AG09319 (cell line): ENCODE measurements at regions not wholly inside any gene's neighbourhood (a gene's known extent, or its start where the extent isn't known, plus 50 kb on each side); places are given as distances from the start of the nearest gene placed in this dataset.

Experiments
- DNase-seq: peaks from one replicate; pipeline ENCODE4 v3.0.0-alpha.2; 2010; ENCODE audit warnings: low read depth; ENCODE audit errors: extremely low read depth
- TF ChIP-seq, protein P1 (sequence below): IDR thresholded peaks from 2 replicates; pipeline ENCODE4 v1.5.1; 2011; ENCODE audit warnings: low read depth, mild to moderate bottlenecking, inconsistent platforms, low read length, moderate library complexity

- TF ChIP-seq, protein P1, sequence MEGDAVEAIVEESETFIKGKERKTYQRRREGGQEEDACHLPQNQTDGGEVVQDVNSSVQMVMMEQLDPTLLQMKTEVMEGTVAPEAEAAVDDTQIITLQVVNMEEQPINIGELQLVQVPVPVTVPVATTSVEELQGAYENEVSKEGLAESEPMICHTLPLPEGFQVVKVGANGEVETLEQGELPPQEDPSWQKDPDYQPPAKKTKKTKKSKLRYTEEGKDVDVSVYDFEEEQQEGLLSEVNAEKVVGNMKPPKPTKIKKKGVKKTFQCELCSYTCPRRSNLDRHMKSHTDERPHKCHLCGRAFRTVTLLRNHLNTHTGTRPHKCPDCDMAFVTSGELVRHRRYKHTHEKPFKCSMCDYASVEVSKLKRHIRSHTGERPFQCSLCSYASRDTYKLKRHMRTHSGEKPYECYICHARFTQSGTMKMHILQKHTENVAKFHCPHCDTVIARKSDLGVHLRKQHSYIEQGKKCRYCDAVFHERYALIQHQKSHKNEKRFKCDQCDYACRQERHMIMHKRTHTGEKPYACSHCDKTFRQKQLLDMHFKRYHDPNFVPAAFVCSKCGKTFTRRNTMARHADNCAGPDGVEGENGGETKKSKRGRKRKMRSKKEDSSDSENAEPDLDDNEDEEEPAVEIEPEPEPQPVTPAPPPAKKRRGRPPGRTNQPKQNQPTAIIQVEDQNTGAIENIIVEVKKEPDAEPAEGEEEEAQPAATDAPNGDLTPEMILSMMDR = no peak
- DNase-seq = no peak
Measured at GRCh38 chr16:62977876-62978275, 941.6 kb upstream of the CDH8 start.

GRCh38 chr16:62974424-62974823 is 938.2 kb upstream of the CDH8 start:
- no peak for DNase-seq
- TF ChIP-seq, protein P1 = no peak

GRCh38 chr16:62970851-62971250 is 934.6 kb upstream of the CDH8 start:
- TF ChIP-seq, protein P1 = no peak
- DNase-seq = no peak

- TF ChIP-seq, protein P1 = no peak
- no peak for DNase-seq
Measured at GRCh38 chr16:62969711-62970318, 933.6 kb upstream of the CDH8 start.

GRCh38 chr16:62967611-62968010 is 931.4 kb upstream of the CDH8 start:
- TF ChIP-seq, protein P1 = no peak
- no peak for DNase-seq

DNA sequence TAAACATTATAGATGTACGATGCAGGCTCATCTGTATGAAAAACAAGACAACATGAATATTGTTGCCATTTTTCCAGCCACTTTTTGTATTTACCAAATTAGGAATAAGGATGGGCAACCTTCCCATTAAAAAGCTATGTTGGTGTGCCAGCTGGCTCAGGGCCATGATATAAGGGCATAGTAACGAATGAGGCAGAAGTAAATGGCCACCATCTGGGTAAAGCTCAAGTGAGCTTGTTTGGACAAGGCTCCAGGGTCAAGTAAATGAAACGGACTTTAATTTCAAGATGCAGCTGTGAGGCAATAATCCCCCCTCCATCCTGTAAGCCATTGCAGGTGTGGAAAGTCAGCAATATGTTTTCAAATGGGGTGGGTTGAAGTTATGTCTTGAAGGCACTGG is 930.9 kb upstream of the CDH8 start:
- TF ChIP-seq, protein P1 = no peak
- no peak for DNase-seq

- no peak for DNase-seq
- TF ChIP-seq, protein P1 = no peak
Measured at GRCh38 chr16:62966626-62967025, 930.4 kb upstream of the CDH8 start.
